Body of pancreas (tissue), 4 donors: ENCODE measurements at regions not wholly inside any gene's neighbourhood (a gene's known extent, or its start where the extent isn't known, plus 50 kb on each side); places are given as distances from the start of the nearest gene placed in this dataset.

ENCODE experiments used
- POLR2A ChIP-seq, 3 donors: fragments of 450-650 bp; IDR thresholded peaks; one replicate each; pipeline ENCODE4 v1.6.1; 2016; ENCODE audit warnings: antibody characterized with exemption in 3 of 3, mild to moderate bottlenecking in 2 of 3
- TF ChIP-seq, protein P1 (sequence below), 7 experiments: fragments of 450-650 bp in 4 of 7; fragments of 200-600 bp in 3 of 7; sonication (generic) in 3 of 7; IDR thresholded peaks; one replicate each; pipeline ENCODE4 v1.5.1; 2016 to 2019; ENCODE audit warnings: antibody characterized with exemption in 7 of 7

DNA sequence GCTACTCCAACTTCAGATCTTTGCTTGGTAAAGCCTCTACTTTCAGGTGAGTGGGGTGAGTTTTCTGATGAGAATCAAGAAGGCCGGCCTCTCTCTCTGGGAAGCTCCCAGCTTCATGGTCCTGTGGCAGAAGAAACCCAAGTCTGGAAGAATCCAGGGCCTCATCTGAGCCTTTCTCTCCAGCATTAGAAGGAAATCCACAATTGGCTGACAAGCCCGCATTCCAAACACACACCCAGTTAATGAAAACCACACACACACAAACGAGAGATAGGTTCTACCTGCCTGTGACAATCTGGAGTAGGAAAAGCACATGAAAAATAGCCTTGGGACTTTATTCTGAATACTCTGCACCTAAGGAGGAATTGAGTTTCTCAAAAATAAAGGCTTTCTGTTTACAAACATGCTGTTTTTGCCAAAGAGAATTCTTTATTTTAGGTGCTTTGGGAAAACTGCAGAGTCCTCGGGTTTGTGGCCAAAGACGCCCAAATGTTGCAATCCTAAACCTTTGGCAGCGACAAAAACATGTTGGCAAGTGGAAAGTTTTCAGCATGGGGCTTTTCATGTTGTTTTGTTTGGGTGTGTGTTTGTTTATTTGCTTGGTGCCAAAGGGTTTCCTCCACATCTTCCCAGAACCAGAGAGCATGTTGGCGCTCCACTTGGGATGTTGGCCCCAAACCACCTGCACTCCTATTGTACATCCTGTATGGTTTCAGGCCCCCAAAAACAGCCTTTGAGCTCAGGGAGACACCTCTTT lies 216.2 kb downstream of the SETD4 start:
- TF ChIP-seq POLR2A (IDR thresholded peaks at IDR 0.05) = no peak
- TF ChIP-seq, protein P1, sequence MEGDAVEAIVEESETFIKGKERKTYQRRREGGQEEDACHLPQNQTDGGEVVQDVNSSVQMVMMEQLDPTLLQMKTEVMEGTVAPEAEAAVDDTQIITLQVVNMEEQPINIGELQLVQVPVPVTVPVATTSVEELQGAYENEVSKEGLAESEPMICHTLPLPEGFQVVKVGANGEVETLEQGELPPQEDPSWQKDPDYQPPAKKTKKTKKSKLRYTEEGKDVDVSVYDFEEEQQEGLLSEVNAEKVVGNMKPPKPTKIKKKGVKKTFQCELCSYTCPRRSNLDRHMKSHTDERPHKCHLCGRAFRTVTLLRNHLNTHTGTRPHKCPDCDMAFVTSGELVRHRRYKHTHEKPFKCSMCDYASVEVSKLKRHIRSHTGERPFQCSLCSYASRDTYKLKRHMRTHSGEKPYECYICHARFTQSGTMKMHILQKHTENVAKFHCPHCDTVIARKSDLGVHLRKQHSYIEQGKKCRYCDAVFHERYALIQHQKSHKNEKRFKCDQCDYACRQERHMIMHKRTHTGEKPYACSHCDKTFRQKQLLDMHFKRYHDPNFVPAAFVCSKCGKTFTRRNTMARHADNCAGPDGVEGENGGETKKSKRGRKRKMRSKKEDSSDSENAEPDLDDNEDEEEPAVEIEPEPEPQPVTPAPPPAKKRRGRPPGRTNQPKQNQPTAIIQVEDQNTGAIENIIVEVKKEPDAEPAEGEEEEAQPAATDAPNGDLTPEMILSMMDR (IDR thresholded peaks at IDR 0.05) = no peak
